AG10803 (cell line): ENCODE measurements at regions not wholly inside any gene's neighbourhood (a gene's known extent, or its start where the extent isn't known, plus 50 kb on each side); places are given as distances from the start of the nearest gene placed in this dataset.

Source experiments
- DNase-seq: peaks from one replicate; pipeline ENCODE4 v3.0.0; 2010; ENCODE audit warnings: low read depth
- H3K4me3 ChIP-seq: 2 replicates; pipeline ENCODE4 v1.5.1; 2011; ENCODE audit warnings: mild to moderate bottlenecking, low read length, control low read depth
- CTCF ChIP-seq: conservative IDR thresholded peaks from 2 replicates; pipeline ENCODE4 v1.5.1; 2011; ENCODE audit warnings: mild to moderate bottlenecking, low read length, control low read depth, inconsistent platforms

DNA sequence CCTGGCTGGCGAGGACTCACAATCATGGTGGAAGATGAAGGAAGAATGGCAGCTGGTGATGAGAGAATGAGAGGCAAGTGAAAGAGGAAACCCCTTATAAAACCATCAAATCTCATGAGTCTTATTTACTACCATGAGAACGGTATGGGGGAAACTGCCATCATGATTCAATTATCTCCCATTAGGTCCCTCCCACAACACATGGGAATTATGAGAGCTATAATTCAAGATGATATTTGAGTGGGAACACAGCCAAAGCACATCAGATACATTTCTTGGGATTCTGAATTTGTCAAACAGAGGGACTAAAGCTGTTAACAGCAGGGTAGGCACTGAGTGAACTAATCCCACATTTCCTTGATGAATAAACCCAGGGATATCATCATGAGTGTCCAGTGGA lies 116.2 kb upstream of the PLCB4 start:
- H3K4me3 ChIP-seq, result no peak overlapping the region
- TF ChIP-seq CTCF, result no peak
- no peak for DNase-seq

- no peak for DNase-seq
- TF ChIP-seq CTCF, result no peak
- no peak overlapping the region for H3K4me3 ChIP-seq
These were observed 115.6 kb upstream of the PLCB4 start for GRCh38 chr20:8953300-8953699.

DNA sequence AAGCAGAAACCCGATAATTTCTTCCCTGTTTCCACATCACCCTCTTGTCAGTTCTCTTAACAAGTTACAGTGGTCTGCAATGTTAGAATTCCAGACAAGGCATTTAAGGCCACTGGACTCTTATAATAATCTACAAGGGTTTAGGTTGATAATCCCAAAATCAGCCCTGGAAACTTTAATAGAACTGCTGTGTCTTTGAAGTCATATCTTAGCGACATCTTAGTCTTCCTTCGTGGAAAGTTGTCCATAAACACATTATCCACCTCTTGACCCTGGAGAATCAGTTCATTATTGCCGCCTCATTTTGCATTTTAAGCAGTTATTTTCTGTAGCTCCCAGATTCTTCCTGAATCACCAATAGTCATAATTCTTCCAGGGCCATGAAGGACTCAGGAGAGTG lies 108.6 kb upstream of the PLCB4 start:
- DNase-seq, result no peak
- no peak for TF ChIP-seq CTCF
- H3K4me3 ChIP-seq, result no peak overlapping the region

GRCh38 chr20:8963330-8963729 lies 105.6 kb upstream of the PLCB4 start:
- no peak for TF ChIP-seq CTCF
- no peak overlapping the region for H3K4me3 ChIP-seq
- DNase-seq, result no peak

DNA sequence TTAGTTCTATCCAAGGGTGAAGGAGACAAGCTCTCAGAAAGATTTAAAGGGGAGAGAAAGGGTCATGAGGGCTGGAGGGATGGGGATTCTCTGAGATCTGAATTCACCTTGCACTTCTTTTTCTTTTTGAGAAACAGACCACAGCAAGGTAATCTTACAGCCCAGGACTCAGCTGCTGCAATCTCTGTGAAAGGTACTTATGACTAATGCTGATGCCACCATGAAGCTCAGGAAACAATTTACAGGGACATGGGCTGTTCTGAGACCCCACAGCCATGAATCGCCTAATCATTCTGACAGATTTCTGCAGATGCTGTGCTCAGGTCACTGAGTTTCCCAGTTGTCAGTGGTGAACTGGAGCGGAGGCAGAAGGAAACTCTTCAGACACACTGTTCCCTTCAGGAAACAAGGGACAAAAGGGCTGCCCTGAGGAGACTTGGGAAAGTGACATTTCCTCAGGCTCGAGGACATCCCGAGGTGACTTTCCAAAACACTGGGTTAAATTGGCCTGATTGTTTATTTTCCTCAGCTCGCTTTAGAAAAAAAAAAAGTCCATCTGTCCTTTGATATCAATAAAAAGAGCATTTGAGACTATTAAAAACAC lies 103.8 kb upstream of the PLCB4 start:
- no peak for DNase-seq
- TF ChIP-seq CTCF, result no peak

DNA sequence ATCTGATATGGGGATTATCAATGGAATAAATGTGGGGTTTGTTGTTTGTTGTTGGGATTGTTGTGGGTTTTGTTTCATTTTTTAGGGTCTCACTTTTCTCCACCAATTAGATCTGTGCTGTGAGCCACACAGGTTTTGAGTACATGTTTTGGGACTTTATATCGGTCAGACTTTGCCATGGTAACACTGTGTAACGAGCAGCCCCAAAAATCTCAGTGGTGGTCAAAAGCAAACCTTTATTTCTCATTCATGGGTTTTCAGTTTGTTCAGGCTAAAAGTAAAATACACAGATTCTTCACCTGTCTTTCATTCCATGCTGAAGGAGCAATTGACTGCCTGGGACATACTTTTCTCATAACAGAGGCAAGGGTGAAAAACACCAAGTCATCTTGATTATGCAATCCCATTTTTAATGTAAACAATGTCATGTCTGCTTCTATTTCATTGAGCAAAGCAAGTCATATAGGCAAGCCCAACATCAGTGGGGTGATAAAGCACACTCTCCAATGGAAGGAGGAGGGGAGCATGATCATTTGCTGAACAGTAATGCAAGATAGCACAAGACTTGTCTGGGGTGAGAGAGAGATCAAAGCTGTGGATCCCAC lies 101.1 kb upstream of the PLCB4 start:
- no peak for DNase-seq
- TF ChIP-seq CTCF, result no peak
- no peak overlapping the region for H3K4me3 ChIP-seq

More for the DNA sequence above, 103.8 kb upstream of the PLCB4 start:
- H3K4me3 ChIP-seq, result no peak overlapping the region

DNA sequence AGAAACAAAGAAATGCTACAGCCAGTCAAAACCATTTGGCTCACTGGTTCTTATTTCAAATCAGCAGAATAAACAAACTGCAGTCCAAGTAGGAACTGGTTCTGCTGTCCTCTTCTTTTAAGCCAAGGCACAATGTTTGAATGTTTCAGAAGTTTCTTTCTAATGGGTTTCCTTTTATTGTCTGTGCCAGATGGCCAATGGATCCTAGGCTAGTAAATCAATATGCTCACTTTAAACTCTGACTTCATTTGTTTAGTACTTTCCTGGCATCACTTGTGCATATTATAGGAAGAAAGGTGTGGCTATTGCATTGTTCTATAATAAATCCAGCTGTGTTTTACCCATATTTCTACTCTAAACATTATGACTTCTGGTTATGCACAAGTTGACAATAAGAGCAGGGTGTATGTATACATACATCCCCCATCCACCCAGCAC lies 99.7 kb upstream of the PLCB4 start:
- no peak overlapping the region for H3K4me3 ChIP-seq
- no peak for TF ChIP-seq CTCF
- no peak for DNase-seq
